ENCODE measurements at regions not wholly inside any gene's neighbourhood (a gene's known extent, or its start where the extent isn't known, plus 50 kb on each side); places are given as distances from the start of the nearest gene placed in this dataset.

DNA sequence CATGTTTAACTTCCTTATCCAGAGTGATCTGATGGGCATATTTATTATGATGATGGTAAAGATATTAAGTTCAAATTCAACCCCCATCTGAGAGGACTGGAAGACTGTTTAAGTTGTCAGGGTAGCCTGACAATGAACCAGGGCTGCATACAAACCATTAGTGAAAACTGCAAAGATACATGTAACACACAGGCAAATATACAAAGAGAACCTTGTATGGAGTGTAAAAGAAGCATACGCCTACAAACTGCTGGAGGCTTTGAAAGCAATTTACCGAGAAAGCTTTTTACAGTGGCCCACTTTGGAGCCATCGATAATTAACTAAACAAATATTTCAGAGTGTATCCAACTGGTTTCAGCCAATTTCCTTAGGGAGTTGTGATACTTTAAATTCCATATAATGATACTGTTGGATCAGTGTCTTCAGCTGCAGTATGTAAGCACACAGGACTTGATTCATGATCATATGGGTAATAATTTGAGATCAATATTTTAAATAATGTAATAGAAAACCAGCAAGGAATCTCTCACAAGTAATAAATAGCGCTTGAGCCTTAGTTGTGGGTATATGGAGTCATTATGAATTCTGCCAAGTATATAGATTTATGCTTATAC lies 231.5 kb upstream of the SPRY2 start:
- no peaks in the 10 kb centered on the region for H3K4me1 Mint-ChIP-seq
- no peak for DNase-seq
- no peaks in the 10 kb centered on the region for H3K27me3 ChIP-seq (ENCODE audit: control insufficient read depth in 2 of 2, insufficient read depth in 2 of 2, low read length in 2 of 2)
- peaks cover 0 to 4% (median 0%) of the 10 kb centered on the region in 7 donors for H3K9me3 Mint-ChIP-seq
- no peak overlapping the region for H3K4me3 ChIP-seq (replicated peaks in 1 of 3; ENCODE audit: low read depth in 2 of 3, low read length in 3 of 3)
- no peak overlapping the region for H3K4me2 ChIP-seq (replicated peaks; ENCODE audit: extremely low read depth, low read length, poor library complexity, severe bottlenecking)
- no peak overlapping the region for H3K27ac ChIP-seq (ENCODE audit: low read depth in 1 of 2, low read length in 2 of 2)
- no peaks in the 10 kb centered on the region for H3K27me3 Mint-ChIP-seq (ENCODE audit: low read depth in 3 of 3)
- H3K4me1 ChIP-seq (ENCODE audit: control insufficient read depth in 1 of 2, insufficient read depth in 2 of 2, low read length in 2 of 2), result no peaks in the 10 kb centered on the region
- no peak overlapping the region for H3K27ac Mint-ChIP-seq
- no peak overlapping the region for H3K9ac ChIP-seq (ENCODE audit: insufficient read depth, low read length, poor library complexity, severe bottlenecking)
- intact Hi-C loops (cut with micrococcal nuclease), result no loop called here
- no peaks in the 10 kb centered on the region for H3K9me3 ChIP-seq (replicated peaks in 1 of 2; ENCODE audit: control insufficient read depth in 1 of 2, insufficient read depth in 1 of 2, low read length in 2 of 2)
- no peak overlapping the region for H3K4me3 Mint-ChIP-seq
- no peaks in the 10 kb centered on the region for H3K36me3 Mint-ChIP-seq
- H4K20me1 ChIP-seq (ENCODE audit: insufficient read depth, low read length), result no peaks in the 10 kb centered on the region
- WGBS (ENCODE audit: insufficient coverage), result no CpG with 5 or more reads among the region's 4 CpGs
- H3K36me3 ChIP-seq (replicated peaks in 1 of 2; ENCODE audit: control insufficient read depth in 1 of 2, insufficient read depth in 2 of 2, low read length in 2 of 2), result no peaks in the 10 kb centered on the region
- no peaks in the 10 kb centered on the region for H3K79me2 ChIP-seq (ENCODE audit: insufficient read depth, low read length)
- TF ChIP-seq, protein P1, sequence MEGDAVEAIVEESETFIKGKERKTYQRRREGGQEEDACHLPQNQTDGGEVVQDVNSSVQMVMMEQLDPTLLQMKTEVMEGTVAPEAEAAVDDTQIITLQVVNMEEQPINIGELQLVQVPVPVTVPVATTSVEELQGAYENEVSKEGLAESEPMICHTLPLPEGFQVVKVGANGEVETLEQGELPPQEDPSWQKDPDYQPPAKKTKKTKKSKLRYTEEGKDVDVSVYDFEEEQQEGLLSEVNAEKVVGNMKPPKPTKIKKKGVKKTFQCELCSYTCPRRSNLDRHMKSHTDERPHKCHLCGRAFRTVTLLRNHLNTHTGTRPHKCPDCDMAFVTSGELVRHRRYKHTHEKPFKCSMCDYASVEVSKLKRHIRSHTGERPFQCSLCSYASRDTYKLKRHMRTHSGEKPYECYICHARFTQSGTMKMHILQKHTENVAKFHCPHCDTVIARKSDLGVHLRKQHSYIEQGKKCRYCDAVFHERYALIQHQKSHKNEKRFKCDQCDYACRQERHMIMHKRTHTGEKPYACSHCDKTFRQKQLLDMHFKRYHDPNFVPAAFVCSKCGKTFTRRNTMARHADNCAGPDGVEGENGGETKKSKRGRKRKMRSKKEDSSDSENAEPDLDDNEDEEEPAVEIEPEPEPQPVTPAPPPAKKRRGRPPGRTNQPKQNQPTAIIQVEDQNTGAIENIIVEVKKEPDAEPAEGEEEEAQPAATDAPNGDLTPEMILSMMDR (IDR thresholded peaks at IDR 0.05), result no peak
- H2AFZ ChIP-seq (ENCODE audit: insufficient read depth, low read depth, low read length, poor library complexity, severe bottlenecking), result no peak overlapping the region

DNA sequence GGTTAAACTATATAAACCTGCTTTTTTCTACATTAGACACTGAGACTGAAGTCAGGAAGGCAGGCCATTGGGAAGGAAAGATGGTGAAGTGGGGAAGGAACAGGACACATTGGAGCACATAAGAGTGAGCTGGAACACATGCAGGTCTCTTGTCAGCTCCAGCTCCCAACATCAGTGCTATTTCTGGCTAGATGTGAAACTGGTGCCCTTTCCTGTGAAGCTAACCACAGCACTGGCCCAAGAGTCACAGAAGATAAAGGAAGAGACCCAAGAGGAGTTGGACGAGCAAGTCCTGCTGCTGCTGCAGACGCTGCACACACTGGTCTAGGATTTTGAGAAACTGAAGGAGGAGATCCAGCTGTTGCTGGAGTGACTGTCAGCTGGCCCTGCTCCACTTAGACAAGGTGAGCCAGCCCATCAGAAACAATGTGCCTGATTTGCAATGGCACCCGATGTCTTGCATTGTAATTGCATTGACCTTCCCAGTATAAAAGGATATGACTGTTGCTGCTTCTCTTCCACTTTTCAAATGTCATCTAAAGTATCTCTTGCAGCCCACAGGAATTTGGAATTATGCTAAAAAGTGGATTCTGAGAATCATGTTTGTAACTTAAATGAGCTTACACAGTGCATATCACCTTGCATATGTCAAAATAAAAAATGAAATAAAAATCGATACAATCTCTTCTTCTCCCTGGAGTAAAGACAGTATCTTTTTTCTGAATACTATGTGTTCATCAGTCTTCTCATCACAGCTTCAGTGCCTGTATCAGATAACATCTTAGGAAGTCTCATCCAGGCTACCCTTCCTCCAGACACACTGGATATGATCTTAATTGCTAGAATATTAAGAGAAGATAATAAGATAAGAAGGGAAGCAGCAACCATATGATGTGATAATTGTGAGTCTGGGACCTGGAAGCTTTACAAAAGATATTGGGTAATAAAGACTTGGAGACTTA lies 230.7 kb upstream of the SPRY2 start:
- H3K27ac ChIP-seq (ENCODE audit: low read depth in 1 of 2, low read length in 2 of 2), result no peak overlapping the region
- H3K79me2 ChIP-seq (ENCODE audit: insufficient read depth, low read length), result no peaks in the 10 kb centered on the region
- peak overlapping the region in 1 of 7 donors; percentile 54 for H3K27ac Mint-ChIP-seq
- no peaks in the 10 kb centered on the region for H3K4me1 Mint-ChIP-seq
- 93% methylated on average over 3 of the region's 4 CpGs for WGBS (ENCODE audit: insufficient coverage)
- H3K9me3 Mint-ChIP-seq, result peaks cover 0 to 2% (median 0%) of the 10 kb centered on the region in 7 donors
- H3K4me3 ChIP-seq (replicated peaks in 1 of 3; ENCODE audit: low read depth in 2 of 3, low read length in 3 of 3), result no peak overlapping the region
- H3K36me3 ChIP-seq (replicated peaks in 1 of 2; ENCODE audit: control insufficient read depth in 1 of 2, insufficient read depth in 2 of 2, low read length in 2 of 2), result no peaks in the 10 kb centered on the region
- H2AFZ ChIP-seq (ENCODE audit: insufficient read depth, low read depth, low read length, poor library complexity, severe bottlenecking), result no peak overlapping the region
- TF ChIP-seq, protein P1 (IDR thresholded peaks at IDR 0.05), result no peak
- H4K20me1 ChIP-seq (ENCODE audit: insufficient read depth, low read length), result no peaks in the 10 kb centered on the region
- no peaks in the 10 kb centered on the region for H3K27me3 Mint-ChIP-seq (ENCODE audit: low read depth in 3 of 3)
- intact Hi-C loops (cut with micrococcal nuclease), result no loop called here
- H3K27me3 ChIP-seq (ENCODE audit: control insufficient read depth in 2 of 2, insufficient read depth in 2 of 2, low read length in 2 of 2), result no peaks in the 10 kb centered on the region
- no peak overlapping the region for H3K9ac ChIP-seq (ENCODE audit: insufficient read depth, low read length, poor library complexity, severe bottlenecking)
- H3K4me3 Mint-ChIP-seq, result no peak overlapping the region
- no peaks in the 10 kb centered on the region for H3K36me3 Mint-ChIP-seq
- DNase-seq, result no peak
- H3K9me3 ChIP-seq (replicated peaks in 1 of 2; ENCODE audit: control insufficient read depth in 1 of 2, insufficient read depth in 1 of 2, low read length in 2 of 2), result no peaks in the 10 kb centered on the region
- no peak overlapping the region for H3K4me2 ChIP-seq (replicated peaks; ENCODE audit: extremely low read depth, low read length, poor library complexity, severe bottlenecking)
- H3K4me1 ChIP-seq (ENCODE audit: control insufficient read depth in 1 of 2, insufficient read depth in 2 of 2, low read length in 2 of 2), result no peaks in the 10 kb centered on the region

Measured in CD14-positive monocyte (primary cell).